SU-DHL-6 (cell line): ENCODE measurements at regions not wholly inside any gene's neighbourhood (a gene's known extent, or its start where the extent isn't known, plus 50 kb on each side); places are given as distances from the start of the nearest gene placed in this dataset.

Experiments
- H2AFZ ChIP-seq: fragments of 200-600 bp; sonication (generic); 2 replicates; pipeline ENCODE4 v1.6.1; 2014; ENCODE audit warnings: low read depth, mild to moderate bottlenecking, moderate library complexity, mixed read lengths, antibody characterized with exemption, low read length; ENCODE audit not compliant: severe bottlenecking
- H3F3A ChIP-seq: fragments of 200-600 bp; shearing (Covaris generic); 2 replicates; pipeline ENCODE4 v1.6.0; 2016; ENCODE audit warnings: antibody characterized with exemption, mild to moderate bottlenecking; ENCODE audit not compliant: insufficient read depth
- H3K27ac ChIP-seq: fragments of 200-600 bp; sonication (generic); 2 replicates; pipeline ENCODE4 v1.5.1; 2016; ENCODE audit warnings: low read depth, mild to moderate bottlenecking, low read length, moderate library complexity, mixed read lengths
- H3K27me3 ChIP-seq: fragments of 200-600 bp; sonication (generic), shearing (Covaris generic); 2 replicates; pipeline ENCODE4 v1.6.0; 2014; ENCODE audit warnings: mild to moderate bottlenecking, low read length
- H3K36me3 ChIP-seq: fragments of 200-600 bp; sonication (generic); 2 replicates; pipeline ENCODE4 v1.6.1; 2014; ENCODE audit warnings: mild to moderate bottlenecking, low read length, mixed read lengths
- H3K4me2 ChIP-seq: fragments of 300-600, 200-600 bp; shearing (Covaris generic), sonication (generic); 2 replicates; pipeline ENCODE4 v1.6.0; 2014; ENCODE audit warnings: low read length, low read depth, mild to moderate bottlenecking; ENCODE audit not compliant: poor library complexity, severe bottlenecking
- H3K4me3 ChIP-seq: fragments of 200-600 bp; sonication (generic); 2 replicates; pipeline ENCODE4 v1.5.1; 2014; ENCODE audit warnings: antibody characterized with exemption, low read length, mild to moderate bottlenecking, mixed read lengths; ENCODE audit not compliant: insufficient read depth, poor library complexity, severe bottlenecking
- H3K79me2 ChIP-seq: fragments of 200-600 bp; sonication (generic); 2 replicates; pipeline ENCODE4 v1.6.1; 2014; ENCODE audit warnings: mild to moderate bottlenecking, low read length, moderate library complexity; ENCODE audit not compliant: insufficient read depth
- H3K9ac ChIP-seq: fragments of 200-600 bp; sonication (generic); 2 replicates; pipeline ENCODE4 v1.7.0; 2014; ENCODE audit warnings: mild to moderate bottlenecking, low read length
- H3K9me2 ChIP-seq: fragments of 200-600 bp; sonication (generic); replicated peaks from 2 replicates; pipeline ENCODE4 v1.6.1; 2014; ENCODE audit warnings: low read length; ENCODE audit not compliant: insufficient read depth
- H3K9me3 ChIP-seq: fragments of 200-600 bp; sonication (generic); 2 replicates; pipeline ENCODE4 v1.6.1; 2014; ENCODE audit warnings: low read length, mixed read lengths; ENCODE audit not compliant: insufficient read depth
- H4K20me1 ChIP-seq: fragments of 200-600 bp; sonication (generic); 2 replicates; pipeline ENCODE4 v1.6.1; 2014; ENCODE audit warnings: low read depth, mild to moderate bottlenecking, antibody characterized with exemption, low read length, moderate library complexity, mixed read lengths
- EZH2phosphoT487 ChIP-seq: fragments of 200-600 bp; sonication (generic), shearing (Covaris generic); conservative IDR thresholded peaks from 2 replicates; pipeline ENCODE4 v1.6.1; 2018; ENCODE audit warnings: mild to moderate bottlenecking, antibody characterized with exemption, low read length, moderate library complexity, mixed read lengths
- TF ChIP-seq, protein P1 (sequence below): fragments of 200-600 bp; sonication (generic); IDR thresholded peaks from one replicate; pipeline ENCODE4 v1.5.1; 2017; ENCODE audit warnings: antibody characterized with exemption, mild to moderate bottlenecking, low read length, moderate library complexity; ENCODE audit not compliant: insufficient read depth, poor library complexity, severe bottlenecking

DNA sequence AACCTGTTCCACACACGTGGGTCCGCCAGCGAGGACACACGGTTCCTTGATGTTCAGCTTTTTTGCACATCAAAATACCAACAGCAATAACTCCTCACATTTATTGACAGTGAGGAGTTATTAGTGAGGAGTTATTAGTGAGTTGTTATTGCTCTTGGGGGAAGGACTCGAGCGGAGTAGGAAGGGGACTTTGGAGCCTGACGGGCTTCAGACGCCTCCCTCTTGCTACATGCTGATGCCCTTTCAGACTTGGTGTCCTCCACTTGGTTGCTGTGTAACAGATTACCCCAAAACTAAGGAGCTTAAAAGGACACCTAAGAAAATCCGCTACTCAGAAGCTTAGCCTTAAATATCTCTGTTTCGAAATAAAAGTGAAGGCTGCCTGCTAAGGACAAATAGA, 181.9 kb upstream of the MSX2 start:
- TF ChIP-seq, protein P1, sequence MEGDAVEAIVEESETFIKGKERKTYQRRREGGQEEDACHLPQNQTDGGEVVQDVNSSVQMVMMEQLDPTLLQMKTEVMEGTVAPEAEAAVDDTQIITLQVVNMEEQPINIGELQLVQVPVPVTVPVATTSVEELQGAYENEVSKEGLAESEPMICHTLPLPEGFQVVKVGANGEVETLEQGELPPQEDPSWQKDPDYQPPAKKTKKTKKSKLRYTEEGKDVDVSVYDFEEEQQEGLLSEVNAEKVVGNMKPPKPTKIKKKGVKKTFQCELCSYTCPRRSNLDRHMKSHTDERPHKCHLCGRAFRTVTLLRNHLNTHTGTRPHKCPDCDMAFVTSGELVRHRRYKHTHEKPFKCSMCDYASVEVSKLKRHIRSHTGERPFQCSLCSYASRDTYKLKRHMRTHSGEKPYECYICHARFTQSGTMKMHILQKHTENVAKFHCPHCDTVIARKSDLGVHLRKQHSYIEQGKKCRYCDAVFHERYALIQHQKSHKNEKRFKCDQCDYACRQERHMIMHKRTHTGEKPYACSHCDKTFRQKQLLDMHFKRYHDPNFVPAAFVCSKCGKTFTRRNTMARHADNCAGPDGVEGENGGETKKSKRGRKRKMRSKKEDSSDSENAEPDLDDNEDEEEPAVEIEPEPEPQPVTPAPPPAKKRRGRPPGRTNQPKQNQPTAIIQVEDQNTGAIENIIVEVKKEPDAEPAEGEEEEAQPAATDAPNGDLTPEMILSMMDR: no peak
- no peak for TF ChIP-seq EZH2phosphoT487

DNA sequence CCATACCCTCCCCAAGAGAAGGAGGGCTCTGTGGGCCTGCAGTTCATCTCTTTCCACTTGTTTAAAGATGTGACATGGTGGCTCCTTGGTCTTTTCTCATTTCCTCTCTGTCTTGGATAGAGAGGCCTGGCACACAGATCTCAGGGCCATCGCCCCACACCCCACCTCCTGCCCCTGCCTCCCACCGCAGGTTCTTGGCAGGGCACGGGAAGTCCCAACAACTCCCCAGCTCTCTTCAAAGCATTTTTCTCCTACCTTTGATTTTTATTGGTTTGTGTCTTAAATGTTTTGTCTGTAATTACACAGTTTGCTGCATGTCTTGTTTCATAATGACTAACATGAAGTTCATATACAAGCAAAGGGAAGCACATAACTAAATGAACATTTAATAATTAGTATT, 178.5 kb upstream of the MSX2 start:
- H3K9me2 ChIP-seq: no peaks in the 10 kb centered on the region
- H3K79me2 ChIP-seq: no peaks in the 10 kb centered on the region
- no peak overlapping the region for H3K9ac ChIP-seq
- H3K27me3 ChIP-seq: no peaks in the 10 kb centered on the region
- H3K27ac ChIP-seq: no peak overlapping the region
- H3F3A ChIP-seq: no peaks in the 10 kb centered on the region
- no peaks in the 10 kb centered on the region for H3K36me3 ChIP-seq
- H3K4me2 ChIP-seq: no peak overlapping the region
- no peak overlapping the region for H2AFZ ChIP-seq
- H3K4me3 ChIP-seq: no peak overlapping the region
- no peaks in the 10 kb centered on the region for H4K20me1 ChIP-seq
- H3K9me3 ChIP-seq: no peaks in the 10 kb centered on the region
- TF ChIP-seq, protein P1: no peak
- no peak for TF ChIP-seq EZH2phosphoT487

More for the DNA sequence above, 181.9 kb upstream of the MSX2 start:
- Histone ChIP-seq H3K9me2 (no peaks in the 10 kb centered on the region), H3K9ac (no peak overlapping the region), H3K36me3 (no peaks in the 10 kb centered on the region), H2AFZ (no peak overlapping the region), H3K4me3 (no peak overlapping the region), H3K9me3 (no peaks in the 10 kb centered on the region), H4K20me1 (no peaks in the 10 kb centered on the region), H3K27ac (no peak overlapping the region), H3K79me2 (no peaks in the 10 kb centered on the region), H3F3A (no peaks in the 10 kb centered on the region), H3K4me2 (no peak overlapping the region), H3K27me3 (no peaks in the 10 kb centered on the region)

DNA sequence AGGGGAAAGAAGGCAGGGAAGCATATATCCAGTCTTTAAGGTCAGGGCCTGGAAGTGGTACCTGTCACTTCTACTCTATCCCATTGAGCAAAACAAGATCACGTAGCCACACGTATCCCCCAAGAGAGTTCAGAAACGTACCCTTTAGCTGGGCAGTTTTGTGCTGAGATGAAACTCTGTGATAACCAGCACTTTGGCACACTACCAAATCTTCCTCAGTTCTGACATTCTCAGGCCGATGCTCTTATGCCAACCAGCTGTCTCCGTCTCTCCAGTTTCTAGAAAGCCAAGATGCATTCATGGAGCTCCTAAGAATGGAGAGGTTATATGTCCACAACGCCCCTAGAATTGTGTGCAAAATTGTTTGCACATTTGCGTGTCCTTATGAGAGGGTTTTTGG, 176.6 kb upstream of the MSX2 start:
- H3K27ac ChIP-seq: no peak overlapping the region

More for the DNA sequence above, 176.6 kb upstream of the MSX2 start:
- Histone ChIP-seq H2AFZ (no peak overlapping the region), H3K9ac (no peak overlapping the region), H3K9me3 (no peaks in the 10 kb centered on the region), H3K9me2 (no peaks in the 10 kb centered on the region), H3K4me3 (no peak overlapping the region), H4K20me1 (no peaks in the 10 kb centered on the region), H3K4me2 (no peak overlapping the region), H3K27me3 (no peaks in the 10 kb centered on the region), H3K79me2 (no peaks in the 10 kb centered on the region), H3K36me3 (no peaks in the 10 kb centered on the region), H3F3A (no peaks in the 10 kb centered on the region)
- TF ChIP-seq, protein P1: no peak
- no peak for TF ChIP-seq EZH2phosphoT487
